NCI-H2171 (cell line): ENCODE measurements at regions not wholly inside any gene's neighbourhood (a gene's known extent, or its start where the extent isn't known, plus 50 kb on each side); places are given as distances from the start of the nearest gene placed in this dataset.

ENCODE experiments used
- DNase-seq: peaks from one replicate; lab custom pipeline; 2025; lab: John Stamatoyannopoulos, UW

GRCh38 chr4:59855630-59856352 is 1344.3 kb upstream of the ADGRL3 start:
- no peak for DNase-seq

- DNase-seq: no peak
Measured at GRCh38 chr4:59869056-59869455, 1331.1 kb upstream of the ADGRL3 start.

- no peak for DNase-seq
Measured at GRCh38 chr4:59869559-59869958, 1330.6 kb upstream of the ADGRL3 start.

- no peak for DNase-seq
Measured at GRCh38 chr4:59881632-59882031, 1318.5 kb upstream of the ADGRL3 start.

GRCh38 chr4:59904331-59904730 is 1295.8 kb upstream of the ADGRL3 start:
- DNase-seq: no peak

- DNase-seq: no peak
Measured at GRCh38 chr4:59920416-59920815, 1279.7 kb upstream of the ADGRL3 start.

- DNase-seq: no peak
Measured at GRCh38 chr4:59925290-59925689, 1274.8 kb upstream of the ADGRL3 start.

- DNase-seq: no peak
Measured at GRCh38 chr4:59936566-59936965, 1263.6 kb upstream of the ADGRL3 start.

GRCh38 chr4:59938166-59938565 is 1262.0 kb upstream of the ADGRL3 start:
- DNase-seq: no peak

- DNase-seq: no peak
Measured at GRCh38 chr4:59945277-59945676, 1254.8 kb upstream of the ADGRL3 start.

GRCh38 chr4:59945716-59946115 is 1254.4 kb upstream of the ADGRL3 start:
- no peak for DNase-seq

- DNase-seq: no peak
Measured at GRCh38 chr4:59956366-59956765, 1243.8 kb upstream of the ADGRL3 start.

- no peak for DNase-seq
Measured at GRCh38 chr4:59960143-59960542, 1240.0 kb upstream of the ADGRL3 start.

GRCh38 chr4:59966758-59967157 is 1233.4 kb upstream of the ADGRL3 start:
- DNase-seq: no peak

GRCh38 chr4:59968796-59969195 is 1231.3 kb upstream of the ADGRL3 start:
- no peak for DNase-seq

- no peak for DNase-seq
Measured at GRCh38 chr4:59969909-59970308, 1230.2 kb upstream of the ADGRL3 start.

- no peak for DNase-seq
Measured at GRCh38 chr4:59971952-59972351, 1228.2 kb upstream of the ADGRL3 start.

GRCh38 chr4:59973492-59973891 is 1226.6 kb upstream of the ADGRL3 start:
- no peak for DNase-seq

- no peak for DNase-seq
Measured at GRCh38 chr4:59979061-59979460, 1221.1 kb upstream of the ADGRL3 start.

- DNase-seq: no peak
Measured at GRCh38 chr4:59983852-59984251, 1216.3 kb upstream of the ADGRL3 start.

GRCh38 chr4:59987289-59987688 is 1212.8 kb upstream of the ADGRL3 start:
- no peak for DNase-seq

- DNase-seq: no peak
Measured at GRCh38 chr4:59994118-59994517, 1206.0 kb upstream of the ADGRL3 start.

GRCh38 chr4:60002603-60003337 is 1197.4 kb upstream of the ADGRL3 start:
- DNase-seq: no peak
